ENCODE measurements at regions not wholly inside any gene's neighbourhood (a gene's known extent, or its start where the extent isn't known, plus 50 kb on each side); places are given as distances from the start of the nearest gene placed in this dataset.

GRCh38 chr11:26134481-26135355 lies 197.2 kb upstream of the ANO3 start:
- Histone ChIP-seq H3K9ac (ENCODE audit: insufficient read length, low read depth) (no peak overlapping the region), H3K4me1 (ENCODE audit: insufficient read depth, insufficient read length) (no peaks in the 10 kb centered on the region), H3K27me3 (ENCODE audit: insufficient read depth, insufficient read length) (no peaks in the 10 kb centered on the region), H3K9me3 (ENCODE audit: insufficient read depth, low read length) (no peaks in the 10 kb centered on the region), H3K36me3 (ENCODE audit: insufficient read depth, insufficient read length, low read length) (no peaks in the 10 kb centered on the region), H3K4me3 (ENCODE audit: insufficient read length, low read depth) (no peak overlapping the region)
- no peak for DNase-seq (ENCODE audit: low read depth, low spot score)
- no peak for TF ChIP-seq ZNF274 (IDR thresholded peaks at IDR 0.05; ENCODE audit: low read depth, low read length)
- TF ChIP-seq SUZ12 (IDR thresholded peaks at IDR 0.05; ENCODE audit: extremely low read depth, insufficient read depth, insufficient read length), result no peak
- no peak for TF ChIP-seq YY1 (IDR thresholded peaks at IDR 0.05; ENCODE audit: insufficient read depth, insufficient read length)

- no peak overlapping the region for H3K4me3 ChIP-seq (ENCODE audit: insufficient read length, low read depth)
Observed at GRCh38 chr11:26137651-26138050, 194.3 kb upstream of the ANO3 start.

GRCh38 chr11:26142891-26143290 lies 189.0 kb upstream of the ANO3 start:
- Histone ChIP-seq H3K4me1 (ENCODE audit: insufficient read depth, insufficient read length) (no peaks in the 10 kb centered on the region), H3K9me3 (ENCODE audit: insufficient read depth, low read length) (no peaks in the 10 kb centered on the region), H3K36me3 (ENCODE audit: insufficient read depth, insufficient read length, low read length) (no peaks in the 10 kb centered on the region), H3K27me3 (ENCODE audit: insufficient read depth, insufficient read length) (no peaks in the 10 kb centered on the region), H3K9ac (ENCODE audit: insufficient read length, low read depth) (no peak overlapping the region), H3K4me3 (ENCODE audit: insufficient read length, low read depth) (no peak overlapping the region)
- TF ChIP-seq ZNF274 (IDR thresholded peaks at IDR 0.05; ENCODE audit: low read depth, low read length) (no peak), YY1 (IDR thresholded peaks at IDR 0.05; ENCODE audit: insufficient read depth, insufficient read length) (no peak), SUZ12 (IDR thresholded peaks at IDR 0.05; ENCODE audit: extremely low read depth, insufficient read depth, insufficient read length) (no peak)
- DNase-seq (ENCODE audit: low read depth, low spot score), result no peak

More at GRCh38 chr11:26137651-26138050, 194.3 kb upstream of the ANO3 start:
- H3K27me3 ChIP-seq (ENCODE audit: insufficient read depth, insufficient read length), result no peaks in the 10 kb centered on the region
- no peaks in the 10 kb centered on the region for H3K4me1 ChIP-seq (ENCODE audit: insufficient read depth, insufficient read length)
- H3K9ac ChIP-seq (ENCODE audit: insufficient read length, low read depth), result no peak overlapping the region
- no peak for TF ChIP-seq ZNF274 (IDR thresholded peaks at IDR 0.05; ENCODE audit: low read depth, low read length)
- no peak for TF ChIP-seq SUZ12 (IDR thresholded peaks at IDR 0.05; ENCODE audit: extremely low read depth, insufficient read depth, insufficient read length)
- TF ChIP-seq YY1 (IDR thresholded peaks at IDR 0.05; ENCODE audit: insufficient read depth, insufficient read length), result no peak
- no peaks in the 10 kb centered on the region for H3K36me3 ChIP-seq (ENCODE audit: insufficient read depth, insufficient read length, low read length)
- DNase-seq (ENCODE audit: low read depth, low spot score), result no peak
- no peaks in the 10 kb centered on the region for H3K9me3 ChIP-seq (ENCODE audit: insufficient read depth, low read length)

GRCh38 chr11:26143566-26144290 lies 188.2 kb upstream of the ANO3 start:
- H3K27me3 ChIP-seq (ENCODE audit: insufficient read depth, insufficient read length), result no peaks in the 10 kb centered on the region
- no peaks in the 10 kb centered on the region for H3K9me3 ChIP-seq (ENCODE audit: insufficient read depth, low read length)
- TF ChIP-seq SUZ12 (IDR thresholded peaks at IDR 0.05; ENCODE audit: extremely low read depth, insufficient read depth, insufficient read length) (no peak), YY1 (IDR thresholded peaks at IDR 0.05; ENCODE audit: insufficient read depth, insufficient read length) (no peak), ZNF274 (IDR thresholded peaks at IDR 0.05; ENCODE audit: low read depth, low read length) (no peak)
- H3K4me1 ChIP-seq (ENCODE audit: insufficient read depth, insufficient read length), result no peaks in the 10 kb centered on the region
- H3K9ac ChIP-seq (ENCODE audit: insufficient read length, low read depth), result no peak overlapping the region
- H3K36me3 ChIP-seq (ENCODE audit: insufficient read depth, insufficient read length, low read length), result no peaks in the 10 kb centered on the region
- no peak for DNase-seq (ENCODE audit: low read depth, low spot score)
- H3K4me3 ChIP-seq (ENCODE audit: insufficient read length, low read depth), result no peak overlapping the region

GRCh38 chr11:26144291-26144690 lies 187.6 kb upstream of the ANO3 start:
- Histone ChIP-seq H3K4me1 (ENCODE audit: insufficient read depth, insufficient read length) (no peaks in the 10 kb centered on the region), H3K9me3 (ENCODE audit: insufficient read depth, low read length) (no peaks in the 10 kb centered on the region), H3K27me3 (ENCODE audit: insufficient read depth, insufficient read length) (no peaks in the 10 kb centered on the region), H3K9ac (ENCODE audit: insufficient read length, low read depth) (no peak overlapping the region), H3K36me3 (ENCODE audit: insufficient read depth, insufficient read length, low read length) (no peaks in the 10 kb centered on the region), H3K4me3 (ENCODE audit: insufficient read length, low read depth) (no peak overlapping the region)
- DNase-seq (ENCODE audit: low read depth, low spot score), result no peak
- TF ChIP-seq SUZ12 (IDR thresholded peaks at IDR 0.05; ENCODE audit: extremely low read depth, insufficient read depth, insufficient read length) (no peak), ZNF274 (IDR thresholded peaks at IDR 0.05; ENCODE audit: low read depth, low read length) (no peak), YY1 (IDR thresholded peaks at IDR 0.05; ENCODE audit: insufficient read depth, insufficient read length) (no peak)

GRCh38 chr11:26144911-26145310 lies 187.0 kb upstream of the ANO3 start:
- H3K27me3 ChIP-seq (ENCODE audit: insufficient read depth, insufficient read length), result no peaks in the 10 kb centered on the region

GRCh38 chr11:26149585-26149984 lies 182.3 kb upstream of the ANO3 start:
- Histone ChIP-seq H3K9ac (ENCODE audit: insufficient read length, low read depth) (no peak overlapping the region), H3K4me1 (ENCODE audit: insufficient read depth, insufficient read length) (no peaks in the 10 kb centered on the region), H3K9me3 (ENCODE audit: insufficient read depth, low read length) (no peaks in the 10 kb centered on the region), H3K4me3 (ENCODE audit: insufficient read length, low read depth) (no peak overlapping the region), H3K27me3 (ENCODE audit: insufficient read depth, insufficient read length) (no peaks in the 10 kb centered on the region), H3K36me3 (ENCODE audit: insufficient read depth, insufficient read length, low read length) (no peaks in the 10 kb centered on the region)
- DNase-seq (ENCODE audit: low read depth, low spot score), result no peak
- TF ChIP-seq ZNF274 (IDR thresholded peaks at IDR 0.05; ENCODE audit: low read depth, low read length) (no peak), SUZ12 (IDR thresholded peaks at IDR 0.05; ENCODE audit: extremely low read depth, insufficient read depth, insufficient read length) (no peak), YY1 (IDR thresholded peaks at IDR 0.05; ENCODE audit: insufficient read depth, insufficient read length) (no peak)

More at GRCh38 chr11:26144911-26145310, 187.0 kb upstream of the ANO3 start:
- Histone ChIP-seq H3K4me1 (ENCODE audit: insufficient read depth, insufficient read length) (no peaks in the 10 kb centered on the region), H3K9ac (ENCODE audit: insufficient read length, low read depth) (no peak overlapping the region), H3K36me3 (ENCODE audit: insufficient read depth, insufficient read length, low read length) (no peaks in the 10 kb centered on the region), H3K9me3 (ENCODE audit: insufficient read depth, low read length) (no peaks in the 10 kb centered on the region), H3K4me3 (ENCODE audit: insufficient read length, low read depth) (no peak overlapping the region)
- DNase-seq (ENCODE audit: low read depth, low spot score), result no peak
- TF ChIP-seq YY1 (IDR thresholded peaks at IDR 0.05; ENCODE audit: insufficient read depth, insufficient read length), result no peak
- TF ChIP-seq SUZ12 (IDR thresholded peaks at IDR 0.05; ENCODE audit: extremely low read depth, insufficient read depth, insufficient read length), result no peak
- TF ChIP-seq ZNF274 (IDR thresholded peaks at IDR 0.05; ENCODE audit: low read depth, low read length), result no peak

Measured in NT2/D1 (cell line).